ENCODE measurements at regions not wholly inside any gene's neighbourhood (a gene's known extent, or its start where the extent isn't known, plus 50 kb on each side); places are given as distances from the start of the nearest gene placed in this dataset.

DNA sequence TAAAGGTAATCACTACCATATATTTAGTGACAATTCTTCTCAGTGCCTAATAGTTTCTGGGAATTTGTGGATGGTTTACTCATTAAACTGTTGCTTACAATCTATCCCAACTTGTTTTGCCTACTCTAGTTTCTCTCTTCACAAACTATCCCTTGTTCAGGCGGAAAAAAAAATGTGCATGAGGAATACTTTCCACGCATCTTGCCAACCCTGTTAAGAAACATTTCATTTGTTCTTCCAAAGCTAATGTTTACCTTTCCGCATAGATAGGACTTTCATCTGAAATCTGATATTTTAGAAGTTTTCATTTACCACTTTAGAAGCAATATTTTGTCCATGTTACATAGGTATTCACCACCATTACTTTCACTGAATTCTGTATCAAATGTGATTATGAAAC, 191.9 kb downstream of the MDFIC start:
- H3K4me1 Mint-ChIP-seq: no peaks in the 10 kb centered on the region
- ATAC-seq (replicated peaks): no peak
- no peaks in the 10 kb centered on the region for H3K36me3 Mint-ChIP-seq (ENCODE audit: low read depth)
- no peak overlapping the region for H3K27ac Mint-ChIP-seq
- H3K27me3 Mint-ChIP-seq: no peaks in the 10 kb centered on the region
- no peak overlapping the region for H3K4me3 Mint-ChIP-seq
- no peaks in the 10 kb centered on the region for H3K9me3 Mint-ChIP-seq

DNA sequence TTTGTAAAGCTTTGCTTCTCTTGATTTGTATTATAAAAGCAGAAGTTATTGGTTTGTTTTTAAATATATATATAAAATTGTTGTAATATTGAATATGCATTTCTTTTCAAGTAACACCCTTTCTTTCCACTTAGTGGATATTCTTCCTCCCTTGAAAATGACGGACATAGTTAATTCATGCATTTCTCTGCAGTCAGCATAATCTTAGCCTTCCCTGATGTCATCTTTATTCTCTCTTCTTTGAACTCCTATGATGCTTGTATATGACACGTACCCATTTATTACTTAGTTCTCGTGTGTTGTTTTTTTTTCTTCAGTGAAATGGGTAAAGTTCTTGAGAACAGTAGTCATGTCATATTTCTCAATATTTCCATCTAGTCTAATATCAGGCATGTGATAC, 191.2 kb downstream of the MDFIC start:
- Mint-ChIP-seq H3K27me3 (no peaks in the 10 kb centered on the region), H3K4me1 (no peaks in the 10 kb centered on the region), H3K9me3 (no peaks in the 10 kb centered on the region), H3K27ac (no peak overlapping the region), H3K4me3 (no peak overlapping the region), H3K36me3 (ENCODE audit: low read depth) (no peaks in the 10 kb centered on the region)
- ATAC-seq (replicated peaks): no peak

DNA sequence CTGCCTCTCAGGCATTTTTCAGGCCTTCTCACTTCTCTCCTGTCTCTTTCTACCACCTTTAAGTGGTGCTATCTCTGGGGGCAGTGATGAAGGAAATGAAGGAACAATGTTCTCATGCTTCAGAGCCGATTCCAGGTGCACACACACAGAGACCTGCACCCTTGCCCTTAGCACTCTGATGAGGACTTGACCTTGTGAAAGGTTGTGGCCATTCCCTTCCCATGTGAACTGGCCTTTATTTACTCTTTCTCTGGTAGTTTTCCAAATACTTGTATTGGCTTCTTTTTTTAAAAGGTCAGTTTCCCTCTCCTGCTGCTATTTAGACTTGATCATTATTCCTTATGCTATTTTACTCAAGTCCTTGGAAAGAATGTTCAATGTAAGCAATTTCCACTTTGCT, 188.6 kb downstream of the MDFIC start:
- no peaks in the 10 kb centered on the region for H3K36me3 Mint-ChIP-seq (ENCODE audit: low read depth)
- no peaks in the 10 kb centered on the region for H3K27me3 Mint-ChIP-seq
- no peak overlapping the region for H3K27ac Mint-ChIP-seq
- ATAC-seq (replicated peaks): no peak
- no peaks in the 10 kb centered on the region for H3K9me3 Mint-ChIP-seq
- H3K4me3 Mint-ChIP-seq: no peak overlapping the region
- H3K4me1 Mint-ChIP-seq: no peaks in the 10 kb centered on the region

DNA sequence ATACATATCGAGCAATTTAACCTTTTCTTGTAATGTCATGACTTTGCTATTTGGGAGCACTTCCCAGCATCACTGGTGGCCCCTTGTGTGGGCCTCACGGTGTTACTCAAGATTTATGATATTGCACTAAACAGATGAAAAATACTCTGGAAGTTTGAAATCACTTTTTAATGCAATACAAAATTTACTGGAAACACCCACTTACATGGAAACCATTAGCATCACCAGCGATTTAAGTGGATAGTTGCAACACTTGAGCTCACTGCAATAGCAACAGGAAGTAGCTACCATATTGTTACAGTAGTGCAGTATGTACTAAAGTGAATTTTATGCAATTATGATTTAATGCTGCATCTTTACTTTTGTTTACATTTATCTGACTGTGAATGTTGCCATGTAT, 184.4 kb downstream of the MDFIC start:
- H3K27ac Mint-ChIP-seq: no peak overlapping the region
- no peaks in the 10 kb centered on the region for H3K9me3 Mint-ChIP-seq

DNA sequence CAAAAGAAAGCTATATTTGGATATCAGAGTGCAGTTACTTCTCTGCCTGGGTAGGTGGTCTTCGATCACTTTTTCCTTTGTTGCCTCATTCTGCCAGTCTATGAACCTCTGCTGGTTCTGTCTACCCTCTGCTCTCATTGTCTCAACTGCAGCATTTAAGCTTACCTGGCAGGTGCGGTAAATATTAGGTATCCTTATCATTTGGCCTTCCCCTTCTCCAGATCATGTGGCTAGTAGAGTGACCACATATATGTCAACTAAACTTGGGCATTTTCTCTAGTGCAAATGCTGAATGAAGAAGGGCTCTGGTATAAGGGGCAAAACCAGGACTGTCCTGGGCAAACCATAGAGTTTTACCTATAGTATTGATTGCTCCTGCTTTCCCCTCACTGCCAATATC, 180.8 kb downstream of the MDFIC start:
- no peak overlapping the region for H3K4me3 Mint-ChIP-seq
- ATAC-seq (replicated peaks): no peak
- H3K36me3 Mint-ChIP-seq (ENCODE audit: low read depth): no peaks in the 10 kb centered on the region
- no peaks in the 10 kb centered on the region for H3K9me3 Mint-ChIP-seq
- H3K4me1 Mint-ChIP-seq: no peaks in the 10 kb centered on the region
- no peak overlapping the region for H3K27ac Mint-ChIP-seq
- no peaks in the 10 kb centered on the region for H3K27me3 Mint-ChIP-seq

More for the DNA sequence above, 184.4 kb downstream of the MDFIC start:
- ATAC-seq (replicated peaks): no peak
- H3K27me3 Mint-ChIP-seq: no peaks in the 10 kb centered on the region
- no peak overlapping the region for H3K4me3 Mint-ChIP-seq
- no peaks in the 10 kb centered on the region for H3K4me1 Mint-ChIP-seq
- H3K36me3 Mint-ChIP-seq (ENCODE audit: low read depth): no peaks in the 10 kb centered on the region

DNA sequence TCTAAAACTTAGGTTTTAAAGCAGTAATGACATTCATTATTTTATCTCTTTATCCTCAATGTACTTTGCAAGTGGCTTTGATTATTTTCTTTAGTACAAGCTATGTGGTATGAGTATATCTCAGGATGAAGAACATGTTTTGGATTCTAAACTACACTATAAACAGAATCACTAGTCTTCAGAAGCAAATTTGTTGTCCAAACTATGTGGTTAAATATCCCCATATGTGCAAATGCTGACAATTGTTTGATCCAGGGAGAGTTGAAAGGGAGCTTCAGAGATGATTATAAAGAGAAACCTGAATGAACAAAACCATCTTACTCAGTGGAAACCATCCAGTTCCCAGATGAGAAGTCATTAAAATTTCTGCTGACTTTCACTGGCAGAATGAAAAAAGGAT, 179.3 kb downstream of the MDFIC start:
- Mint-ChIP-seq H3K9me3 (no peaks in the 10 kb centered on the region), H3K36me3 (ENCODE audit: low read depth) (no peaks in the 10 kb centered on the region), H3K27me3 (no peaks in the 10 kb centered on the region), H3K4me3 (no peak overlapping the region), H3K27ac (no peak overlapping the region), H3K4me1 (no peaks in the 10 kb centered on the region)
- ATAC-seq (replicated peaks): no peak

DNA sequence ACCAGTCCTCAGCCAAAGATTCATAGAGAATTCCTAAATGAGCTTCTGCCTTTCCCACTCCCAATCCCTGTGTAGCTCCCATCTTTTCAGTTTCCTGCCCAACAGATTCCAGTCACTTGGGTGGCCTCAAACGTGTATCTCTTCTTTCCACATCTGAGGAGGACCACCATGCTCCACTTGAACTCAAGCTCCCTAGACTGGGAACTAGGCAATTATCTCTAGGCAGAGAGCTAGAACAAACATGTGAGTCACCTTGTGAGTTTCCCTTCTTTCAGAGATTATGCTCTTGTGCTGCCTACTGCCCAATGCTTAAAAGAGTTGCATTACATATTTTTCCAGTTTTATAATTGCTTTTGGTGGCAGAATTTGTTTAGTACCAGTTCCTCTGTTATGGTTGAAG, 178.0 kb downstream of the MDFIC start:
- H3K9me3 Mint-ChIP-seq: no peaks in the 10 kb centered on the region
- no peak overlapping the region for H3K4me3 Mint-ChIP-seq
- H3K4me1 Mint-ChIP-seq: no peaks in the 10 kb centered on the region
- H3K36me3 Mint-ChIP-seq (ENCODE audit: low read depth): no peaks in the 10 kb centered on the region
- H3K27ac Mint-ChIP-seq: no peak overlapping the region
- ATAC-seq (replicated peaks): peak; percentile 40
- H3K27me3 Mint-ChIP-seq: no peaks in the 10 kb centered on the region

DNA sequence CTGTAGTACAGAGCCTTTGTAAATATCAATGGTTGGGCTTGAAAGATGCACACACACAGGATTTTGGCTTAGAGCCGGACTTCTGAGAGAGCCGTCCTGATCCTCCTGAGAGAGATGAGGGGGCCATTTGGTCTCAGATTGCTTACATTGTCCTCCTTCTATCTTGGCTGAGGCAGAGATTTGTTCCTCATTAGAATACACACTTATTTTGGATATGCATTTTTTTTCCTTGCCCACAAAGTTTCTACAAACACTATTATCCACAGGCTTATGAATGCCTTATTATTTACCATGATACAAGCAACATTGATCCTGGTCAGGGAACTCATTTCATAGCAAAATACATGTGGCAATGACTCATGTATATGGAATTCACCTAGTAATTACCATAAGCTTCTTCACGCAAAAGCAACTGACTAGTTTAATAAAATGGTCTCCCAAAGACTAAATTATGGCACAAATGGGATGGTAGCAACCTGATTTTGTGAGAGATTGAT, 175.3 kb downstream of the MDFIC start:
- no peaks in the 10 kb centered on the region for H3K4me1 Mint-ChIP-seq
- H3K36me3 Mint-ChIP-seq (ENCODE audit: low read depth): no peaks in the 10 kb centered on the region
- no peak for ATAC-seq (replicated peaks)
- H3K9me3 Mint-ChIP-seq: no peaks in the 10 kb centered on the region
- no peak overlapping the region for H3K4me3 Mint-ChIP-seq
- no peak overlapping the region for H3K27ac Mint-ChIP-seq
- H3K27me3 Mint-ChIP-seq: no peaks in the 10 kb centered on the region

DNA sequence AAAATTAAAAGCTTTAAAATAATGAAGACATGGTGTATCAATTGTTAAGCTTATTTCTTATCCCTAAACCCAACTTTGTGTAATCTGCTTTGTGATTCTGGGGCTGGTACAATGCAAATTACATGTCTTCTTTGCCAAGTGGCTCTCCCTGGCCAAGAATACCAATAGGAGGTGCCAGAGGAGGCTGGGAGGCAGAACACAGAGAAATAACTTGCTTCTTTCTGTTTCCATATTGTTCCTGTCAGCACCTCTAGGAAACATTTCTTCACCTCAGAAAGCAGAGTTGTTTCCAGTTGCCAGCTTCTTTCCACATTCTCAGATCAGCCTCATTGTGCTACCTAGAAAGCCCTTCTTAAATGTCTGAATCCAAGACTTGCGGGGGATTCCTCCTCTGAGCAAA, 174.4 kb downstream of the MDFIC start:
- H3K27ac Mint-ChIP-seq: peak overlapping the region; percentile 18
- H3K4me1 Mint-ChIP-seq: no peaks in the 10 kb centered on the region
- H3K9me3 Mint-ChIP-seq: no peaks in the 10 kb centered on the region
- H3K36me3 Mint-ChIP-seq (ENCODE audit: low read depth): no peaks in the 10 kb centered on the region
- ATAC-seq (replicated peaks): no peak
- H3K4me3 Mint-ChIP-seq: no peak overlapping the region
- H3K27me3 Mint-ChIP-seq: no peaks in the 10 kb centered on the region

DNA sequence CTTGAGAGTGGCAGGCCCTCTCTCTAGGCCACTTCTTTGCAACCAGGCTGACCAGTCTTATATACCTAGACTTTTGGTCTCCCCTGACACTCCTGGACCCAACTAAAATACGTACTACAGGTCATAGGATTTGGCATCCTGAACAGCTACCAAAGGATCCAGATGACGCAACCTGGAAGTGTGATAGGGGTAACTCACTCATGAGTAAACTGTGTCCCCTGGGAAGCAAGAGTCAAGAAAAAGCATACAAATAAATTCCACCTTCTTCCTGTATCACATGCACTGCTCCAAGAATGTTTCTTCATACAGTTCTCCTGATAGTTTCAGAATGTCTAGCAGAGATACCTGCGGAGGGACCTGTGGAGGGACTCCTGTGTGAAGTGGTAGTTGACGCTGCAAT, 172.3 kb downstream of the MDFIC start:
- H3K36me3 Mint-ChIP-seq (ENCODE audit: low read depth): no peaks in the 10 kb centered on the region
- H3K27me3 Mint-ChIP-seq: no peaks in the 10 kb centered on the region
- H3K4me3 Mint-ChIP-seq: no peak overlapping the region
- no peak for ATAC-seq (replicated peaks)
- no peaks in the 10 kb centered on the region for H3K9me3 Mint-ChIP-seq
- no peaks in the 10 kb centered on the region for H3K4me1 Mint-ChIP-seq
- no peak overlapping the region for H3K27ac Mint-ChIP-seq

DNA sequence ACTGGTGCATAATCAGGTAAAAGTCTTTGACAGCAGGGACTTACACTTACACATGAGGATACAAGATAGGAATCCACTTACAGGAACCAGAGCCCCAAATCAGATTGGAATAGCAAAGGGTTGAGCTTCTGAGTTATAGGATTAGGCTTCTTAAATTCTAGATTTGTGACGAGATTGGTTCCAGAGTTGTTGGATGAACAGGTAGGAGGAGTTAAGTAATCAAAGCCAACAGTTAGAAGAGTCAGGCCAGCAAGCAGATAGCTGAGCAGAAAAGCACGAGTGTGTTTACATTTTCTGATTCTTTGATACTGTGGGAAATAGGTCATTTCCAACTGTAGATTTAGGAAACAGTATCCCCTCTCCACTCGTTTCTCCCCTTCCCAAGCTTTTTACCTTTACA, 167.0 kb downstream of the MDFIC start:
- Mint-ChIP-seq H3K36me3 (ENCODE audit: low read depth) (no peaks in the 10 kb centered on the region), H3K27ac (no peak overlapping the region), H3K27me3 (no peaks in the 10 kb centered on the region), H3K4me3 (no peak overlapping the region), H3K4me1 (no peaks in the 10 kb centered on the region), H3K9me3 (no peaks in the 10 kb centered on the region)
- ATAC-seq (replicated peaks): no peak

DNA sequence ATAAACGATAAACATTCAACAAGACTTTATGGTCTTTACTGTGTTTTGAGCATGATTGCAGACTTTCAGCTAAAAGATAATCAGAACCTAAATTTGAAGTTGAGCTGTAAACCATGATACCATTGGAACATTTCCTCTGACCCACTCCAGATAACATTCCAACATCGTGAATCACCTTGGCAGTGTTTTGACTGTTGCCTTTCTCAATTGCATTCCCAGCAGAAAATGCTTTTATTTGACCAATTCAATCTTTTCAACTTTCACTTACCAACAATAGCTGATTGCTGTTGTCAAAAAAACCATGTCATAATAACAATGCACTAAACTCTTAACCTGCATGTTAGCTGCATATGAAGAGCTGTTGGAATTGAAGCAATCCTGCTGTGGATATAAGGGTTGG, 165.5 kb downstream of the MDFIC start:
- Mint-ChIP-seq H3K27me3 (no peaks in the 10 kb centered on the region), H3K36me3 (ENCODE audit: low read depth) (no peaks in the 10 kb centered on the region), H3K4me1 (no peaks in the 10 kb centered on the region), H3K4me3 (no peak overlapping the region), H3K9me3 (no peaks in the 10 kb centered on the region), H3K27ac (no peak overlapping the region)
- ATAC-seq (replicated peaks): no peak

DNA sequence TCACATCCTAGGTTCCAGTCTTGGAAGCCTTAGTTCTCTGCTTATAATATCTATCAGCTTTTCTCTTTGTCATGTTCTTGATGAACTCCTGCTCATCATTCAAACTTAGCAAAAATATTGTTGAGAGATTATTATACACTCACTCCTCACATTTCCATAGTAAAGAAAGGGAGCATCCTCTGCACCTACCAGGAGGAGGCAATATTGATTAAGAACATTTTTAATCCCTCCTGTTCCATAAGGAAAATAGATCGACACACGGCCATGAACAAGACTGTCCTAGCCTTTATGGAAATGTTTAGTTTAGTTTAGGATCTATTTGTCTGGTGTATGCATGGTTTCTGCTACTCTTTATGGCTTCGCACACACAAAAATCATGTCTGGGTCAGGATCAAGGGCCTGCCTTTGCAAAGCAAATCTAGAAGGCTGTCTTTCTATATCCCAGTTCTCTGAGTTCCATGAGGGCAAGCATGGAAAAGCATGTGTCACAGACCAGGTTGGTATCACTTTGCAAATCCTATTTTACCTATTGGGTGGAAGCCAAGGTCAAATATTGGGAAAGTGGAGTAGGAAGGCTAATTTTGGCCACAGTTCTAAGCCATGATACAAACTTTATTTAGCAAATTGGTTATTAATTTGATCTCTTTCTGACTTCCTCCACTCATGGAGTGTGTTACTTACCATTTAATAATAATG, 164.4 kb downstream of the MDFIC start:
- Mint-ChIP-seq H3K4me1 (no peaks in the 10 kb centered on the region), H3K27ac (no peak overlapping the region), H3K4me3 (no peak overlapping the region), H3K36me3 (ENCODE audit: low read depth) (no peaks in the 10 kb centered on the region), H3K27me3 (no peaks in the 10 kb centered on the region), H3K9me3 (no peaks in the 10 kb centered on the region)
- ATAC-seq (replicated peaks): no peak

DNA sequence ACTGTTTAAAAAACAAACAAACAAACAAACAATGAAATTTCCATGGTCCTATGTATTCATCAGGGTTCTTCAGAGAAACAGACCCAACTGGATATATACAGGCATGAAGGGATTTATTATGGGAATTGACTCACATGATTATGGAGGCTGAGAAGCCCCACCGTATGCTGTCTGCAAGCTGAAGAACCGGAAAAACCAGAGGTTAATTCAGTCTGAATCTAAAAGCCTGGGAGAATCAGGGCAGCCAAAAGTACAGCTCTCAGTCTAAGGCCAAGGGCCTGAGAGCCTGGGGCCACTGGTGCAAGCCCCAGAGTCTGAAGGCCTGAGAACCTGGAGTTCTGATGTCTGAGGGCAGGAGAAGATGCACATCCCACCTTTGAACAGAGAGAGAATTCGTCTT, 163.5 kb downstream of the MDFIC start:
- no peak for ATAC-seq (replicated peaks)
- Mint-ChIP-seq H3K4me3 (no peak overlapping the region), H3K27ac (no peak overlapping the region), H3K27me3 (no peaks in the 10 kb centered on the region), H3K36me3 (ENCODE audit: low read depth) (no peaks in the 10 kb centered on the region), H3K9me3 (no peaks in the 10 kb centered on the region), H3K4me1 (no peaks in the 10 kb centered on the region)

DNA sequence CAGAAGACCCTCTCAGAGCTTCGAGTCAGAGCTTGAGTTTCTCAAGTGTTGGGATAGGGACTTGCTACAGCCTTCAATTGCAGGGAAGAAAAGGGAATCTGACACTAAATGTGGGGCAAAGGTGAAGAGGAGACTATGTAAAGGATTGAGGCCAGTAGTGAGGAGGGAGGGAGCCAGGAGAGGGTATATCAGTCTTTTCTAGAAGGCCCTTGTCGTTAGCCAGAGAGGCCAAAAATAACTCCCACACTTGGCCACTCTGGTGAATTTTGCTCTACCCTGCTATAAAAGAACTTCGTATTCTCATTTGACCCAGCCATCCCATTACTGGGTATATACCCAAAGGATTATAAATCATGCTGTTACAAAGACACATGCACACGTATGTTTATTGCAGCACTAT, 162.0 kb downstream of the MDFIC start:
- Mint-ChIP-seq H3K4me1 (no peaks in the 10 kb centered on the region), H3K27me3 (no peaks in the 10 kb centered on the region), H3K4me3 (no peak overlapping the region), H3K36me3 (ENCODE audit: low read depth) (no peaks in the 10 kb centered on the region), H3K9me3 (no peaks in the 10 kb centered on the region), H3K27ac (no peak overlapping the region)
- no peak for ATAC-seq (replicated peaks)

DNA sequence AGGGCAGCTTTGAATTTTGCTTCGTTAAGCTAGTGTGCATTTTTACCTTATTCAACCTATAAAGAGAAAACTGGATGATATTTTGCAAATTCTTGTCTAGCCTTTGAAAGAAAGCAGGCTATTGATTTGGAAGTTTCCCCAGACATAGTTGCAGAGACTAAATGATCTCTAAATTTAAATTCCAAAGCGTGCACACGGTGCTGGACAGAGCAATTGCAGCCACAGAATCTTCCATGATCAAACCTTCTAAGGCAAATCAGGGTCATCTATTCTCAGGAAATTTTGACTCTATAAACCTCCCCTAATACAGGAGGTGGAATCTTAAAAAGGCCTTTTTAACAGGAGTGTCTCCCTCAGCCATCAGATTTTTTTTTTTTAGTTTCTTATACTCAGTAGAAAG, 159.9 kb downstream of the MDFIC start:
- no peak for ATAC-seq (replicated peaks)
- Mint-ChIP-seq H3K4me1 (no peaks in the 10 kb centered on the region), H3K9me3 (no peaks in the 10 kb centered on the region), H3K27ac (no peak overlapping the region), H3K27me3 (no peaks in the 10 kb centered on the region), H3K4me3 (no peak overlapping the region), H3K36me3 (ENCODE audit: low read depth) (no peaks in the 10 kb centered on the region)
